COLO829 (cell line): ENCODE measurements at regions not wholly inside any gene's neighbourhood (a gene's known extent, or its start where the extent isn't known, plus 50 kb on each side); places are given as distances from the start of the nearest gene placed in this dataset.

ENCODE experiments used
- DNase-seq: peaks from one replicate; pipeline ENCODE4 v3.0.0; 2012; ENCODE audit warnings: low spot score

- DNase-seq, result no peak
These were observed 215.7 kb upstream of the CIBAR2 start for GRCh38 chr16:85327731-85328675.

- DNase-seq, result no peak
These were observed 216.4 kb upstream of the CIBAR2 start for GRCh38 chr16:85328676-85329058.

GRCh38 chr16:85329059-85329812 lies 217.0 kb upstream of the CIBAR2 start:
- DNase-seq, result no peak

- DNase-seq, result no peak
These were observed 217.9 kb upstream of the CIBAR2 start for GRCh38 chr16:85330006-85330693.

- DNase-seq, result peak; percentile 63
These were observed 218.5 kb upstream of the CIBAR2 start for GRCh38 chr16:85330694-85331188.

- DNase-seq, result no peak
These were observed 219.4 kb upstream of the CIBAR2 start for GRCh38 chr16:85331688-85332087.

GRCh38 chr16:85332175-85332574 lies 219.9 kb upstream of the CIBAR2 start:
- DNase-seq, result no peak

- no peak for DNase-seq
These were observed 221.1 kb upstream of the CIBAR2 start for GRCh38 chr16:85333337-85333736.

- DNase-seq, result no peak
These were observed 221.7 kb upstream of the CIBAR2 start for GRCh38 chr16:85333744-85334640.

GRCh38 chr16:85334718-85335583 lies 222.7 kb upstream of the CIBAR2 start:
- no peak for DNase-seq

GRCh38 chr16:85335584-85336491 lies 223.6 kb upstream of the CIBAR2 start:
- DNase-seq, result no peak

- no peak for DNase-seq
These were observed 225.8 kb upstream of the CIBAR2 start for GRCh38 chr16:85337910-85338637.

GRCh38 chr16:85338638-85338982 lies 226.3 kb upstream of the CIBAR2 start:
- no peak for DNase-seq

GRCh38 chr16:85338989-85339685 lies 226.9 kb upstream of the CIBAR2 start:
- no peak for DNase-seq

GRCh38 chr16:85341972-85342695 lies 229.9 kb upstream of the CIBAR2 start:
- DNase-seq, result no peak

GRCh38 chr16:85344502-85345128 lies 232.3 kb upstream of the CIBAR2 start:
- no peak for DNase-seq

- DNase-seq, result no peak
These were observed 232.9 kb upstream of the CIBAR2 start for GRCh38 chr16:85345129-85345639.
